ENCODE measurements at regions not wholly inside any gene's neighbourhood (a gene's known extent, or its start where the extent isn't known, plus 50 kb on each side); places are given as distances from the start of the nearest gene placed in this dataset.

- no peak for DNase-seq (ENCODE audit: low spot score)
Observed at GRCh38 chr6:92635553-92636153, 783.7 kb downstream of the EPHA7 start.

GRCh38 chr6:92634561-92634960, 784.8 kb downstream of the EPHA7 start:
- no peak for DNase-seq (ENCODE audit: low spot score)

GRCh38 chr6:92623431-92623830, 795.9 kb downstream of the EPHA7 start:
- DNase-seq (ENCODE audit: low spot score), result no peak

GRCh38 chr6:92617721-92618120, 801.6 kb downstream of the EPHA7 start:
- no peak for DNase-seq (ENCODE audit: low spot score)

- no peak for DNase-seq (ENCODE audit: low spot score)
Observed at GRCh38 chr6:92608751-92609150, 810.6 kb downstream of the EPHA7 start.

- DNase-seq (ENCODE audit: low spot score), result no peak
Observed at GRCh38 chr6:92593201-92593600, 826.2 kb downstream of the EPHA7 start.

GRCh38 chr6:92589996-92590395, 829.4 kb downstream of the EPHA7 start:
- no peak for DNase-seq (ENCODE audit: low spot score)

GRCh38 chr6:92588148-92588547, 831.2 kb downstream of the EPHA7 start:
- no peak for DNase-seq (ENCODE audit: low spot score)

- no peak for DNase-seq (ENCODE audit: low spot score)
Observed at GRCh38 chr6:92587525-92587924, 831.8 kb downstream of the EPHA7 start.

- DNase-seq (ENCODE audit: low spot score), result no peak
Observed at GRCh38 chr6:92586236-92586977, 833.0 kb downstream of the EPHA7 start.

GRCh38 chr6:92582211-92582610, 837.1 kb downstream of the EPHA7 start:
- no peak for DNase-seq (ENCODE audit: low spot score)

GRCh38 chr6:92577077-92577719, 842.2 kb downstream of the EPHA7 start:
- DNase-seq (ENCODE audit: low spot score), result peak; percentile 46

GRCh38 chr6:92568541-92568940, 850.8 kb downstream of the EPHA7 start:
- DNase-seq (ENCODE audit: low spot score), result no peak

GRCh38 chr6:92566632-92567031, 852.7 kb downstream of the EPHA7 start:
- no peak for DNase-seq (ENCODE audit: low spot score)

- no peak for DNase-seq (ENCODE audit: low spot score)
Observed at GRCh38 chr6:92564376-92564775, 855.0 kb downstream of the EPHA7 start.

GRCh38 chr6:92559611-92560010, 859.7 kb downstream of the EPHA7 start:
- DNase-seq (ENCODE audit: low spot score), result no peak

- DNase-seq (ENCODE audit: low spot score), result no peak
Observed at GRCh38 chr6:92559003-92559402, 860.4 kb downstream of the EPHA7 start.

GRCh38 chr6:92550501-92550900, 868.9 kb downstream of the EPHA7 start:
- no peak for DNase-seq (ENCODE audit: low spot score)

- no peak for DNase-seq (ENCODE audit: low spot score)
Observed at GRCh38 chr6:92545861-92546260, 873.5 kb downstream of the EPHA7 start.

- DNase-seq (ENCODE audit: low spot score), result no peak
Observed at GRCh38 chr6:92541448-92542060, 877.8 kb downstream of the EPHA7 start.

- DNase-seq (ENCODE audit: low spot score), result no peak
Observed at GRCh38 chr6:92538926-92539325, 880.4 kb downstream of the EPHA7 start.

- no peak for DNase-seq (ENCODE audit: low spot score)
Observed at GRCh38 chr6:92538275-92538674, 881.1 kb downstream of the EPHA7 start.

- no peak for DNase-seq (ENCODE audit: low spot score)
Observed at GRCh38 chr6:92534109-92534508, 885.2 kb downstream of the EPHA7 start.

All from ecto neural progenitor cell (in vitro differentiated cells).